ENCODE measurements at regions not wholly inside any gene's neighbourhood (a gene's known extent, or its start where the extent isn't known, plus 50 kb on each side); places are given as distances from the start of the nearest gene placed in this dataset.

GRCh38 chr5:4335078-4335477 lies 739.4 kb downstream of the IRX1 start:
- TF ChIP-seq, protein P1, sequence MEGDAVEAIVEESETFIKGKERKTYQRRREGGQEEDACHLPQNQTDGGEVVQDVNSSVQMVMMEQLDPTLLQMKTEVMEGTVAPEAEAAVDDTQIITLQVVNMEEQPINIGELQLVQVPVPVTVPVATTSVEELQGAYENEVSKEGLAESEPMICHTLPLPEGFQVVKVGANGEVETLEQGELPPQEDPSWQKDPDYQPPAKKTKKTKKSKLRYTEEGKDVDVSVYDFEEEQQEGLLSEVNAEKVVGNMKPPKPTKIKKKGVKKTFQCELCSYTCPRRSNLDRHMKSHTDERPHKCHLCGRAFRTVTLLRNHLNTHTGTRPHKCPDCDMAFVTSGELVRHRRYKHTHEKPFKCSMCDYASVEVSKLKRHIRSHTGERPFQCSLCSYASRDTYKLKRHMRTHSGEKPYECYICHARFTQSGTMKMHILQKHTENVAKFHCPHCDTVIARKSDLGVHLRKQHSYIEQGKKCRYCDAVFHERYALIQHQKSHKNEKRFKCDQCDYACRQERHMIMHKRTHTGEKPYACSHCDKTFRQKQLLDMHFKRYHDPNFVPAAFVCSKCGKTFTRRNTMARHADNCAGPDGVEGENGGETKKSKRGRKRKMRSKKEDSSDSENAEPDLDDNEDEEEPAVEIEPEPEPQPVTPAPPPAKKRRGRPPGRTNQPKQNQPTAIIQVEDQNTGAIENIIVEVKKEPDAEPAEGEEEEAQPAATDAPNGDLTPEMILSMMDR (IDR thresholded peaks at IDR 0.05): no peak
- DNase-seq (no peak), ATAC-seq (no peak)
- Mint-ChIP-seq H3K4me3 (no peak overlapping the region), H3K36me3 (ENCODE audit: low read depth) (no peaks in the 10 kb centered on the region), H3K4me1 (ENCODE audit: low read depth) (no peaks in the 10 kb centered on the region), H3K27ac (no peak overlapping the region), H3K27me3 (no peaks in the 10 kb centered on the region), H3K9me3 (peaks cover 4% of the 10 kb centered on the region)
- ChIA-PET CTCF (no interaction called here), POLR2A (no interaction called here)
- intact Hi-C loops (cut with micrococcal nuclease): no loop called here

DNA sequence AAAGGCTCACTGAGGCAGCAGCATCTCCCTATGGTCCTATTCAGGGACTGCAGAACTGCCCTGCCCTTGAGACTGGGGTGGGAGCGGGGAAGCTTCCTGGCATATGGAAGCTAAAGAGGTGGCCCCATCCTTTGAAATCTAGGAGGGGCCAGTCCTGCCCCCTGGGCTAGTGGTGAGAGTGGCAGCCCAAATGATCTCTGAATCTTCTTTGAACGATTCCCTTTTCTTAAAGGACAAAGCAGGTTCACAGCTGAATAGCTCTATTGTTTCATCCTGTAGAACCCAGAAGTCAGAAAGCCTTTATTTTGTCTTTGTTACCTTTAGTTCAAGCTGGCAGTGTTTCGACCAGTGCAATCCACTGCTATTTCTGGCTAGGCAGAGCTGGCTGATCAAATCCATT lies 741.9 kb downstream of the IRX1 start:
- intact Hi-C loops (cut with micrococcal nuclease): no loop called here
- Mint-ChIP-seq H3K4me1 (ENCODE audit: low read depth) (no peaks in the 10 kb centered on the region), H3K4me3 (no peak overlapping the region), H3K27ac (no peak overlapping the region), H3K27me3 (no peaks in the 10 kb centered on the region), H3K9me3 (peaks cover 1% of the 10 kb centered on the region), H3K36me3 (ENCODE audit: low read depth) (no peaks in the 10 kb centered on the region)
- ChIA-PET POLR2A (no interaction called here), CTCF (interaction anchor here (2.1 kb wide), 1 partner anchor 9 kb away, joined by 4 read pairs; no protein-coding TSS in a partner anchor)
- DNase-seq (no peak), ATAC-seq (no peak)
- TF ChIP-seq, protein P1 (IDR thresholded peaks at IDR 0.05): no peak

- POLR2A ChIA-PET: no interaction called here
- TF ChIP-seq, protein P1 (IDR thresholded peaks at IDR 0.05): no peak
- Mint-ChIP-seq H3K4me1 (ENCODE audit: low read depth) (no peaks in the 10 kb centered on the region), H3K9me3 (no peaks in the 10 kb centered on the region), H3K4me3 (no peak overlapping the region), H3K36me3 (ENCODE audit: low read depth) (no peaks in the 10 kb centered on the region), H3K27ac (no peak overlapping the region), H3K27me3 (no peaks in the 10 kb centered on the region)
- CTCF ChIA-PET: no interaction called here
- DNase-seq: no peak
- intact Hi-C loops (cut with micrococcal nuclease): no loop called here
- no peak for ATAC-seq
Observed at GRCh38 chr5:4339949-4340348, 744.3 kb downstream of the IRX1 start.

DNA sequence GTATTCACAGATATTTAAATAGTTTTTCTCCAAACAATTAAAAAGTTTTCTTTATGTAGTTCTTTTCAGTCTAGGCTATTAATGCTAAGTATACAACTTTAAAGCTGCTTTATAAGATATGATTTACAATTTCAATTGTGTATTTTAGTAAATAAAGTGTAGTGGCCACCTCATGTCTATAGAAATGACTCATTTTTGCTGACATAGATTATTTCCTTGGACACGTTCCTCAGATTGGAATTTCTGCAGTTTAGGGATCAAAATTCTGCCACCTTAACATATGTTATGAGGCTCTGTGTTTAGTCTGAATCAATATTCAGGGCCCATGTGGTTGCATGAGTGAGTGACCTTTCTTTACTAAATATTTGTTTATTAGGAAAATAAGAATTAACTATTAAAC lies 750.2 kb downstream of the IRX1 start:
- H3K27me3 Mint-ChIP-seq: no peaks in the 10 kb centered on the region
- H3K27ac Mint-ChIP-seq: no peak overlapping the region
- ATAC-seq: no peak
- DNase-seq: no peak
- TF ChIP-seq, protein P1 (IDR thresholded peaks at IDR 0.05): no peak
- H3K36me3 Mint-ChIP-seq (ENCODE audit: low read depth): no peaks in the 10 kb centered on the region
- peaks cover 11% of the 10 kb centered on the region for H3K9me3 Mint-ChIP-seq
- intact Hi-C loops (cut with micrococcal nuclease): no loop called here
- CTCF ChIA-PET: no interaction called here
- no peak overlapping the region for H3K4me3 Mint-ChIP-seq
- no peaks in the 10 kb centered on the region for H3K4me1 Mint-ChIP-seq (ENCODE audit: low read depth)
- POLR2A ChIA-PET: no interaction called here

DNA sequence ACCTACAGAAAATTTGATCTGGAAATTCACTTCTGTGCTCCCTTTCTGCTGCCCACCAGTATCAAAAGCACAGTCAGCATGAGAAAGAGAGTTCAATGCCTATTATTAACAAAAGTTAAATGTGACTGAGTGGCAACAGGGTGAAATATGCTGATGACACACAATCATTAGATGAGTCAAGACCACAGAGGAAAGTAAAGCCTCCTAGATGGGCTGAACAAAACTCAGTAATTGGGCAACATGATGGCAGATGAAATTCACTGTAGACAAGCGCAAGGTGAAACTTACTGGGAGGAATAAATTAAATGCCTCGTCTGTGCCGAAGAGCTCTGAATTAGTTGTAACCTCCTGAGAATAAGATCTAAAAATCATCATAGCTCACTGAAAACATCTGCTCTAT lies 752.8 kb downstream of the IRX1 start:
- CTCF ChIA-PET: no interaction called here
- intact Hi-C loops (cut with micrococcal nuclease): no loop called here
- no peak for ATAC-seq
- no peak overlapping the region for H3K4me3 Mint-ChIP-seq
- TF ChIP-seq, protein P1 (IDR thresholded peaks at IDR 0.05): no peak
- no peaks in the 10 kb centered on the region for H3K27me3 Mint-ChIP-seq
- peaks cover 17% of the 10 kb centered on the region for H3K9me3 Mint-ChIP-seq
- POLR2A ChIA-PET: no interaction called here
- H3K36me3 Mint-ChIP-seq (ENCODE audit: low read depth): no peaks in the 10 kb centered on the region
- no peak overlapping the region for H3K27ac Mint-ChIP-seq
- H3K4me1 Mint-ChIP-seq (ENCODE audit: low read depth): no peaks in the 10 kb centered on the region
- no peak for DNase-seq
